NCI-H2081 treated with DMSO at 0.1 percent for 48 hours (cell line): ENCODE measurements at regions not wholly inside any gene's neighbourhood (a gene's known extent, or its start where the extent isn't known, plus 50 kb on each side); places are given as distances from the start of the nearest gene placed in this dataset.

Experiments used
- DNase-seq: peaks from one replicate; lab custom pipeline; 2025; lab: John Stamatoyannopoulos, UW

DNA sequence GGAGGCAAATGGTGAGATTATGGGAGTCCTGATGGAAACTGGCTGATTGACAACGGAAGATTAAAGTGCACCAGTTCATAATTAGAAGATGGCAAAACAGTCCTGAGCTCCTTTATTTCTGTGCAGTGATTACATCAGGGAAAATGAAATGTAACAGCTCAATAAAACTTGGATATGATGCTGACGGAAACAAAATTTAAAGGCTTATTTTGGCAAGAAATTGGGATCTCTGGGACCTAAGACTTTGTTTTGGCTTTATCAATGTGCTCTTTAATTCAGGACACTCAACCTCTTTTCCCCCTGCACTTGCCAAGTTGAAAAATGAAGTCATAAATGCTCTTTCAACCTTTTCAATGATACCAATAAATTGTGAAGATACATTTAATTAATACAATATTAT is 226.8 kb downstream of the C6orf118 start:
- no peak for DNase-seq

DNA sequence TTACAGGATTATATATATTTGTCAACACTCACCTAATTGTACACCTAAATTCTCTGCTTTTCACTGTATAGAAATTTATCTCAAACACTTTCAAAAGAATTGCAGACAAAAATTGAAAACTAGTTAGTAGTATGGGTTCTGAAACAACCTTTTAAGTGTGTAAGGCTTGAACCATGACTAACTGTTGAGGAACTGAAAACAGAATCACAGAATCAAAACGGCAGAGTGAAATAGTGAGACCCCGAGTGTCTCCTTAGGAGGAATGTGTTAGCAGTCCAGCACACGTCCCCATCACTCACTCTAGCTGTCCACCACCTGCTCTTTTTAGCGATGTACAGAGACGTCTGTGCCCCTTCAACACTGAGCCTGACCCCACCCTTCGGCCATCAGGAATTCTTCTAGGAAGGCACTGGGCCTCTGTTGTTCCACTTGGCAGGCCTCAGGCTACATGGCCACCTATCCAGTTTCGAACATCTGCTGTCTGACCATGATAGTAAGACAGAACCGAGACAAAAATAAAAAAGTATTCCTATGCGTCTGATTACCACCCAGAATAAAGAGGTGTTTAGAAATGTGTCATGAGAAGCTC is 227.4 kb downstream of the C6orf118 start:
- DNase-seq = no peak

DNA sequence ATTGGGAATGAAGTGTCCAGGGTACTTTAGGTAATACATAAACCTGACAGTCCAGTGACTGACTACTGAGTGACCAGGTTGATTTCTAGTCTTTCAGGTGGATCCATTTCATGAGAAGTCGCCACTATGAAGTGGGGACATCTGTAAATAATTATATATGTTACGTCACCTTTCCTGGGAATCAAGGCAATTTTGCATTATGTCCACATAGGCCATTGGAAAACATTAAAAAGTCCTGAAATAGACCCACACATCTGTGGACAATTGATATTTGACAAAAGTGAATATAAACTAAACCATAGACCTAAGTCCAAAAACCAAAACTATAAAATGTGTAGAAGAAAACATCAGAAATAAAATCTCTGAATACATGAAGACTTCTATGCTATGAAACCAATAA is 231.5 kb downstream of the C6orf118 start:
- DNase-seq = no peak

DNA sequence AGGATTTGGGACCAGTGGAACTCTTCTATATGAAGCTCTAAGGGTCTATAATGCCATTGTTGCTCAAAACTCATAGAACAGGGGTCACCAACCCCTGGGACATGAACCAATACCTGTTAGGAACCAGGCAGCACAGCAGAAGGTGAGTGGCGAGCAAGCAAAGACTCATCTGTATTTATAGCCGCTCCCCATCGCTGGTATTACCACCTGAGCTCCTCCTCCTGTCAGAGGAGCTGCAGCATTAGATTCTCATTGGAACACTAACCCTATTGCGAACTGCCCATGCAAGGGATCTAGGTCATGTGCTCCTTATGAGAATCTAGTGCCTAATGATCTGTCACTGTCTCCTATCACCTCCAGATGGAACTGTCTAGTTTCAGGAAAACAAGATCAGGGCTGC is 237.5 kb downstream of the C6orf118 start:
- DNase-seq = no peak

DNA sequence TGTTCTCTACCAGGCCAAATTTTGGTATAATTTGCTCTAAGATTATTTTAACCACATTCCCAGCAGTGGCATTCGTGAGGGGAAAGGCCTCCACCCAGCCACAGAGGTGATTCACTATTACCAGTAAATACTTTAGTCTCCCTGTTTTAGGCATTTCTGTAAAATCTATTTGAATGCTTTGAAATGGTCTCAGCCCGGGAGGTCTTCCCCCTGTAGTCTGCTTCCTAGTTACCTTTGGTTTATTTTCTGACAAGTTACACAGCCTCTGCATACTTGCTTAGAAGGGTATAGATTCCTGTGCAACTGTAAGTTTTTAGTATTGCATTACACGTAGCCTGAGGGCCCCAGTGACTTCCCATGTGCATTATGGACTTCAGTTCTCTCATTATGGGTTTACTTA is 248.7 kb downstream of the C6orf118 start:
- DNase-seq = no peak

DNA sequence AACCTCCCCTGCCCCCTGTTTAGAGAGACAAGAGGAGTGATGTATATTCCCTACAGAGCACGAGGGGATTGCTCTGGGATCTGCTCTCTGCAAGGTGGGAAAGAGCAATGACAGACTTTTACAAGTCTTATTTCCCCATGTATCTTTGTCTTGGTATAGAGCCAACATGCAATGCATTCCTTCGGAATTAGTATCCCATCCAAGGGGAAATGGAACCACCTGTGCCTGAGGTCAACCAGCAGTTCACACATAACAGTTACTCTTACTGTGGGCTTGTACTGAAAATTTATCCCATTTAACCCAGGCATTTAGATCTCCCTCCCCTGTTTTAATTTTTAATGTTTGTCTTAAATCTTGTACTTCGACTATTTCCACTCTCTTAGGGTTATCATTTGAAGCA is 250.4 kb downstream of the C6orf118 start:
- no peak for DNase-seq

DNA sequence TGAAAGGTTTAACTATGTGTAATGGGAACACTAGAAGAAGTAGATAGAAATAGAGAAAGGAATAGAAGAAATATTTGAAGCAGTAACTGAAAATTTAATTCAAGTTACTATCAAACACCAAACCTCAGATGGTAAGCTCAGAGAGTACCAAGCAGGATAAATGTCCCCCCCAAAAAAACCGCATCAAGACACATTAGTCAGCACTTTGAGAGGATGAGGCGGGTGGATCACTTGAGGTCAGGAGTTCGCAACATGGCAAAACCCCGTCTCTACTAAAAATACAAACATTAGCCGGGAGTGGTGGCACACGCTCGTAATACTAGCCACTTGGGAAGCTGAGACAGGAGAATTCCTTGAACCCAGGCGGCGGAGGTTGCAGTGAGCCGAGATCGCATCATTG is 253.1 kb downstream of the C6orf118 start:
- no peak for DNase-seq

DNA sequence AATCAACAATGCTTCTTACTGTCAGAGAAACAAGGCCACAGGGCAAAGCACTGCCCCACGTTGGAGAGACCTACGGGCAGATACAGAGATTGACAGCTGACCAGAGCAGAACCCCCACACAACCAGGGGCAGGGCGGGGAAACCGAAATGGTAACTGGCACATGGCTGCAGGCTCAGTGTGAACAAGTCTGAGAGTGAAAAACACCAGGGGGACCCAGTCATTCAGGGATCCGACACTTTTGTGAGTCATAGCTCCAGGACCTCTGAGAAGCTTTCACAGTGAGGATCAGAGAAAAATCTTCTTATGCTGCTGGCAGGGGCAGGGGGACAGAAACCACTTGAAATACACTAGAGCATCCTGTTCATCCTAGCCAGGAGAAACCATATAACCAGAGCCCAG is 254.2 kb downstream of the C6orf118 start:
- DNase-seq = no peak

DNA sequence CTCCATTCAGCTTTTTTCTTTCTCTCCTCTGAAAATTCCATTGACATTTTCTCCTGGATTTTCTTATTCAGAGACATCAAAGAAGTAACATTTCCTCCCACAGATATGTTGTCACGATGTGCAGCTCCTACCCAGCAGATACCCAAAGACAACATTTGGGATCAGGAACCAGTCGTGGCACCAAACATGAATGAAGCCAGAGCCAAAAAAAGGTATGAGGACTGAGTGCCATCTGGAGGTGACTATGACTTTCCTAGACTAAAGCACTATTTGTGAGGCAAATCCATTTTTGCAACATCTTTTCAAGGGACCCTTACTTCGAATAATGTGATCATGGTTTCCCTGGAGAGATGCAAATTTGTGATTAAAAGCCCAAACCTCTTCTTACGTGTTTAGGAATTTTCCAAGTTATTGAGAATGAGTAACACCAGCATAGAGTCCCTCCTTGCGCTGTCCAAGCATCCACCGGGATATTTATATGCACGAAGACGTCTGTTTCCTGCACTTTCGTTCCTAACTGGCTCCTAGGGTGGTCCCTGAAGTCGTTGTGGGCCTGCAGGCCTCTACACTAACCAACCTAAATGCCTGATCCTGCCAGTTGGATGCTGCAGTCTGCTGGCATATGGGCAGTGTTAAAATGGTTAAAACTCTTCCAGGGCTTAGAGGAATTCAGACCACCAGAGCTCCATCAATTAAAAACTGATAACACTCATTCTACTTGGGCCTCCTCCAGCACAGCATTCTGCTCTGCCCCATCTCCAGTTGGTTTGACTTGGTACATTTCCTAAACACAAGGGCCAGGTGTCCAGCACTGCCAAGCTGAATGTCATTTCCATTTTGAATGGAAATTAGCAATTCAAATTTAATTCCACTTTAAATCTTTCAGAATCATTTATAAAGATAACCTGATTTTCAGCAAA is 256.6 kb downstream of the C6orf118 start:
- no peak for DNase-seq

DNA sequence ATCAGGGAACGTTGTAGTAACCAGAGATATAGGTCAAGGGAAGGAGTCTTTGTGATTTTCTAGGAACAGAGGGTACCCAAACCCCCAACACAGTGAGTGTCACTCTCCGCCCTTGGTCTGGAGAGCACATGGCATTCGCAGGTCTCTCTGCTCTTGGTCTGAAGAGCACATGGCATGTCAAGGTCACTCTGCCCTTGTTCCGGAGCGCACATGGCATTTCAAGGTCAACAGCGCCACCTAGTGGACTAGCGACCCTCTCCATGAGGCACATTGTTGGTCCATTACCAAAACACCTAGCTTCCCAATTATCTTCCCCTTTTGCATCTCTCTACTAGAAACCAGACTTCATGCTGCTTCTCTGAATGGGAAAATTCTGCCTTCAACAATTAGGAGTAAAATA is 260.0 kb downstream of the C6orf118 start:
- no peak for DNase-seq

DNA sequence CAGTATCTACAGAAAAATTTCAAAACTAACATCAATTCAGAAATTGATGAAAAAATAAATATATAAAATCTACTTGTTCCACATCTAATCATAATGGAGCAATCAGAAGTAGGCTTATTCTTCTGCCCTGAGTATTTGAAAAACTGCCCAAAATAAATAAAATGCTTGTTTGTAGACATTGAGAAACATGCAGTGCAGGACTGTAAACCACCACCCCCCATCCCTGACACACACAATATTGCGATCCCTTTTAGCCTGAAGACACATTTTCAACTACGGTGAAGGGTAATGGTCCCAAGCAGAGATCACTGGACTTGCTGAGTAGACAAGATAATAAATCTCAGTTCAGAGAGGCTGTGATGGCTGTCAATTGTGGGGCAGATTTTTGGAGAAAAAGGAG is 261.5 kb downstream of the C6orf118 start:
- no peak for DNase-seq

DNA sequence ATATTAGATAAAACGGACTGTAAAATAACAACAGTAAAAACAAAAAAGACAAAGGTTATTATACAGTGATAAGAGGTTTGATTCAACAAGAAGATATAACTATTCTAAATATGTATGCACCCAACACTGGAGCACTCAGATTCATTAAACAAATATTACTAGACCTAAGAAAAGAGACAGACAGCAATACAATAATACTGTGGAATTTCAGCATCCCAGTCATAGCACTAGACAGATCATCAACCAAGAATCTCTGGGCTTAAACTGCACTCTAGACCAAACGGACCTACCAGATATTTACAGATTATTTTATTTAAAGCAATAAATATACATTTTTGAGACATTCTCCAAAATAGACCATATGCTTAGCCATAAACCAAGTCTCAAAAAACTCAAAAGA is 263.8 kb downstream of the C6orf118 start:
- DNase-seq = no peak

DNA sequence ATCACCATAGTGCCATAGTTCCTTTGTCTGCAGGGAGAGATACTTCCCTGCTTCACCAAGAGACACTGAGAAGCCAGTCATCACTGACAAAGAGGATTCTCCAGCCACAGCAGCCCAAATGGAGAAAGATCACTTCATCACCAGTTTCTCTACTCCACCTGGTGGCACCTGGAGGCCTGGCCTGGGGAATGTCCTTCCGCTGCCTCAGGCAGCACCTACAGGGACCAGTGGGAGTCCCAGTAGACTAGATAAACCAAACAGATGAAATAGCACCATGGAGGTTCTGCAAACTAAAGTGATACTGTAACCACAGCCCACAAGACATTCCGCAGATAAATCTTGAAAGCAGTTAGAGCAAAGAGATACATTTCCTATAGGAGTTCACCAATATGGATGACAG is 266.5 kb downstream of the C6orf118 start:
- DNase-seq = no peak

DNA sequence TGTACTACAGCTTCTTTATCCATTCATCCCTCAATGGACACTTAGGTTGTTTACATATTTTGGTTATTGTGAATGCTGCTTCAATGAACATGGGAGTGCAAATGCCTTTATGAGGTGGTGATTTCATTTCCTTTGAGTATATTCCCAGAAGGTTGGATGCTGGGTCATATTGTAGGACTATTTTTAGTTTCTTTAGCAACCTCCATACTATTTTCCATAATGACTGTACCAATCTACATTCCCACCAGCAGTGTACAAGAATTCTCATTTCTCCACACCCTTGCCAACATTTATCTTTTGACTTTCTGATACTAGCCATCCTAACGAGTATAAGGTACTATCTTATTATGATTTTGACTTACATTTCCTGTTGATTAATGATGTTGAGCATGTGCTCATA is 269.0 kb downstream of the C6orf118 start:
- DNase-seq = no peak

DNA sequence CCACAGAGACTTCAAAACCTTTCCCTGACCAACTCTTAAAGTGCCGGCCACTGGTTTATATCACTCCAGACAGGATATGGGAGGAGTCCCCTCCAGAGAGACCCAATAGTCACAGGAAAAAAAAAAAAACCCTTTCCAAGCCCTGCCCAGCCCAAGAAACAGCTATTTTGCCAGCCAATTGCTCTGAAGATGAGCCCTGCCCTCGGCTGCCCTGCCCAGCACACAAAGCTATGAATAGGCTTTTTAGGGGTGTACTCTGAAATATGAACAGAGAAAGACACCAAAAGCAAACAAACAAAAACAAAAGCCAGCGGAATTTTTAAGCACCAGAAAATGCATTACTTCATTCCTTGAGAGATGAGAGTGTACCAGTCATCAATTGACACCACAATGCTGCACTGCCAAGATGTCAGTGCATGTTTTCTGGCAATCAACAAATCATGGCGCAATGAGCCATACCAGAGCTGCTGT is 275.1 kb downstream of the C6orf118 start:
- DNase-seq = no peak

DNA sequence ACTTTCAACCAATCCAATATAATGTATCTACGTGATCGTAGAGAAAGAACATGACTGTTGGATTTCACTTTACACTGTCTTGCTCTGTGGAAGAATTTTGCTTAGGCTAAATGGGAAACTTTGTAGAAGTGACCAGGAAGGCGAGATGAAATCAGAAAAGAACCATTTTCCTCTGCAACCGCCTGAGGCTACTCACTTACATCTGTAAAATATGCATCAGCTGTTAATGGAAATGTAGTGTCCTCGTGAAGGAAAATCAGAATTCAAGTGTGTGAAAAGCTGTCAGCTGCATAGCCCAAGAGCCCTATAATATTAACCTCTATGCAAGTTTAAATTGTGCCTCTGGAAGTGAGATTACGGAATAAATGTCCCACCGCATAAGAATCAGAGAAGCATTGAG is 277.9 kb downstream of the C6orf118 start:
- no peak for DNase-seq

DNA sequence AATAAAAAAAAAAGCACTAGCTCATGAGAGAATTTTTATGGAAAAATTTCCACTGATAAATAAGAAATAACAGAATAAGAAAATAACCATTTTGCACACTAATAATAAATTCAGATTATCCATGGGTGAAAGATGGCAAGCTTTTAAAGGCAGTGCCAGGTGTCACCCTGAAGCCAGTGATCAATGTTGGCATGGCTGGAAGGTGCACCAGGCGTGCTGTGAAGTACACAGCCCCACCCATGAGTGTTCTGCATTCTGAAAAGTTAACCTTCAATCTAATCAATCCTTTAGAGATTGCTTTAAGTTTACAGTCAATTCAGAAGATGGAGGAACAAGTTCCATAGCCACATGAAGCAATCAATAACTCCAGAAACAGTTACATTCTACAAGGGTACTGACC is 284.4 kb downstream of the C6orf118 start:
- no peak for DNase-seq

DNA sequence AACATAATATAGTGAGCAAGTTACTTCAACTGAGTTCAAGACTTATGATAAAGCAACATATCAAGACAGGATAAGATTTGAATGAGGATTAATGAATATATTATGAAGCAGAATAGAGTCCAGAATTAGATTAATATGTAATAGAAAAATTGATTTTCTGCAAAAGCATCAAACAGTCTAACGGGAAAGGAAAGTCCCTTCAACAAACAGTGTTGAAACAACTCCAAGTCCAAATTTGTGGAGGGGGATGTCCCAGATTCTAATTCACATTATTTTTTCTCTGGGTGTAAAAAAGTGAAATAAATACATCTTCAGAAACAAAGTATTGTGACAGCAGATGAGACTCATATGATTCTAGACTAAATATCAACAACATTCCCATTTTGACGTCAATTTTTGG is 289.7 kb downstream of the C6orf118 start:
- no peak for DNase-seq

DNA sequence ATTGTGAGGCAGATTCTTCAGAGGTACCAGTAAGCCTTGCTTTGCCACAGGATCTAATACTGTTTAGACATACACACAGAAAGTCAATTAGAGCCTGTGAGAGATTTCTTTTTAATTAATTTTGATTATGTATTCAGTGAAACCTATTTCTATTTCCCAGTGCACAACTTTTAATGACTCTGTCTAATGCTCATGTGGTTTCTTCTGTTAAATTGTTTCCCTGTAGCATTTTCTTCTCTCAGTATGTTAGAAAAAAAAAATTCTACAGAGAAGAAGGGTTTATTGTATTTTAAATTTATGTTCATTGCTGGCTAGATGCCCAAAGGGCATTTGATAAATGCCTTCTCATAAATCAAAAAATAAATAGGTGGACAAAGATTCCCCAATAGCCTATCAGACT is 293.7 kb downstream of the C6orf118 start:
- no peak for DNase-seq

DNA sequence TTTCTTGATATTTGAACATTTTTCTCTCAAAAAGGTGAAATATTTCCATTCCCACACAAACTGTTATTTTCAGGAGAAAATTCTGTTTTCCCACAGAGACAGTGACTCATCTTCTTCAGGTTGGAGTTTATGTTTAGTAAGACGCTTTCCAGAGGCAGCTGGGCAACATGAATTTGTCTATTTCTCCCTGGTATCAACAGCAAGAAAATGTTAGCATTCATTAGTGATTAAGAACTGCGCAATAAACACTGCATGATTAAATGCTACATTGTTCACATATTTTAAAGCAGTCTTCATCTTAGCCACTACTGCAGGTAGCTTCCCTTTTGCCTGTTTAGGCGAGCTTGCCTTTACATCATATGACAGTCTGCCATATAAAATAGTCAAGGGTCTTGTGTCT is 295.7 kb downstream of the C6orf118 start:
- DNase-seq = no peak

DNA sequence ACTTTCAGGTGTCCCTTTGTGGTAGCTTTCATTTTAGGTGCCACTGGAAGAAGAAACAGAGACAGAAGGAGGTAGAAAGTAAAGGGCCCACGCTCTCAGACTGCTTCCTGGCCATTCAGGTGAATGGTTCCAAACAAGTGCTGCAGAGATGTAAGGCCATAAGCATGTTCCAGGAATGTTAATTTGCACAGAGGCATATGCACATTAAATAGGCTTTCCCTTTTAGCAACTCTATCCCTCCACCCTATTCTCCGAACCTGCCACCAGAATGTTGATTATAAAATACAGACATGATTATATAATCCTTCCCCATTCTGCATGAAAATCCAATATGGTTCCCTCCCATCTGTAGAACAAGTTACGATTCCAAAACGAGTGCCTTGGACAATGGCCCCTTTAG is 297.2 kb downstream of the C6orf118 start:
- DNase-seq = no peak

DNA sequence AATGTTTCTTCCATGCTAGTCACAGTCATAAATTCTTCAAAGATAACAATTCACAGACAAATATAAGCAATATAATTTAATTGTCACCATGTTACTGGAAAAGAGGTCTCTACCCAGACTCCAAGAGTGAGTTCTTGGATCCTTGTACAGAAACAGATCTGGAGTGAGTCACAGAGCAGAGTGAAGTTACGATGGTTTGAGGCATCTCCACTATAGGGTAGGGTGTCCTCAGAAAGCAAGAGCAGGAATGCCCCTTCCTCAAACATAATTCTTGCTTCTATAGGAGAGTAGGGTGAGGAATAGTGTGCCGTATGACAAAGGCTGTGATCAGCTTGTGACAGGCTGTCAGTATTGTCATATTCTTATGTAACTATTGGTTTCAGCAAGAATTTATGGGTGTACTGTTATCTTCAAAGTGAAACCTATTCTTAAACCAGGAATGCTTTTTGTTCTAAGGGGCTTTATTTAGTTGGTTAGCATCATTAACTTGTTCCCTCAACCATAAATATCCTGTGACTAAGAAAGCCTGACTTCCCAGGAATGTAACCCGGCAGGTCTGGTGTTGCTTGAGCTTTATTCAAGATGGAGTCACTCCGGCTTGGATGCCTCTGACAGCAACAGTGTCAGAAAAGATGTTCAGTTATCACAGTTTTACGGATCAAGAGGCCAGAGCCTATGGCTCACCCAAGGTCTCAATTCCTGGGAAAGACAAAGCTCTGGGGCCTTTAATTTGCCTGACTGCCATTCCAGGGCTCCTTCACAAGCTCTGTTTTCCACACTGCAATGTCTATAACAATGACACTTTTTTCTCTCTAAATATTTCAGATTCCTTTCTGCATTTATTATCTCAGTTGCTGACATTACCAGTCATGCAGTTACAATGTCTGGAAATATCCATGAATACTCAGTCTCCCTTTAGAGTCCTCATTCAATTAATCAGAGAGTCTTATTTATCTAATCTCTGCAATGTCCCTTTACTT is 298.6 kb downstream of the C6orf118 start:
- DNase-seq = no peak
